ENCODE measurements at regions not wholly inside any gene's neighbourhood (a gene's known extent, or its start where the extent isn't known, plus 50 kb on each side); places are given as distances from the start of the nearest gene placed in this dataset.
"Not testable (repeated sequence)": the region's sequence is repeated elsewhere in the genome, so short reads cannot be mapped to it uniquely, and the experiment has no call there.

GRCh38 chr10:3317553-3318479, 145.2 kb upstream of the PITRM1 start:
- DNase-seq (ENCODE audit: low spot score): not testable (repeated sequence)

DNA sequence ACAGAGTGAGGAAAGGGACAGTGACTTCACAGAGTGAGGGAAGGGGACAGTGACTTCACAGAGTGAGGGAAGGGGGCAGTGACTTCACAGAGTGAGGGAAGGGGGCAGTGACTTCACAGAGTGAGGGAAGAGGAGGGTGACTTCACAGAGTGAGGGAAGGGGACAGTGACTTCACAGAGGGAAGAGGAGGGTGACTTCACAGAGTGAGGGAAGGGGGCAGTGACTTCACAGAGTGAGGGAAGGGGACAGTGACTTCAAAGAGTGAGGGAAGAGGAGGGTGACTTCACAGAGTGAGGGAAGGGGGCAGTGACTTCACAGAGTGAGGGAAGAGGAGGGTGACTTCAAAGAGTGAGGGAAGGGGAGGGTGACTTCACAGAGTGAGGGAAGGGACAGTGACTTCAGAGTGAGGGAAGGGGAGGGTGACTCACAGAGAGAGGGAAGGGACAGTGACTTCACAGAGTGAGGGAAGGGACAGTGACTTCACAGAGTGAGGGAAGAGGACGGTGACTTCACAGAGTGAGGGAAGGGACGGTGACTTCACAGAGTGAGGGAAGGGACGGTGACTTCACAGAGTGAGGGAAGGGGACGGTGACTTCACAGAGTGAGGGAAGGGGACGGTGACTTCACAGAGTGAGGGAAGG, 142.0 kb upstream of the PITRM1 start:
- not testable (repeated sequence) for DNase-seq (ENCODE audit: low spot score)

GRCh38 chr10:3313784-3314444, 141.3 kb upstream of the PITRM1 start:
- peak; percentile 12 for DNase-seq (ENCODE audit: low spot score)

DNA sequence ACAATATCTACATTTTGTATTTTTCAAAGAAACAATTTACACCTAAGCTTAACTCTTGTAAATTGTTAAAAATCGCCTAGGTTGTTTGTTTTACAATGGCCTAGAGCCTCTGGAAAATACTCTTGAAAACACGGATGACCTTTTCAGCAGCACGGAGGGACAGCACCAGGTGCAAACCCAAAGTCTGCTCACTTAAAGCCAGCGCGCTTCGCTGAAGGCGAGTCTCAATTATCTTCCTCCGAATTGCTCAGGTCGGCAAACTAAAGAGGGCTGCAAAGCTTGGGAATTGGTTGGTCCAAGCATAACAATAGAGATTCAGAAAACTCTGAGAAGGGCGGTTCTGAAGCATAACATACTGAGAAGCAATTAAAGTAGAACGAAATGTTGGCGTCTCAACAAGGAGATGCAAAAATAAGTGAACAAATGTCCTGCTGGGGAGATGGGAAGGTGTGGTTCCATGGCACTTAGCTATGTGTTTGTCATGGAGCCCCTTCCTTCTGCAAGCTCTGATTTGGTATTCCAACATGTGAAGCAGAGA, 139.9 kb upstream of the PITRM1 start:
- DNase-seq (ENCODE audit: low spot score): no peak

DNA sequence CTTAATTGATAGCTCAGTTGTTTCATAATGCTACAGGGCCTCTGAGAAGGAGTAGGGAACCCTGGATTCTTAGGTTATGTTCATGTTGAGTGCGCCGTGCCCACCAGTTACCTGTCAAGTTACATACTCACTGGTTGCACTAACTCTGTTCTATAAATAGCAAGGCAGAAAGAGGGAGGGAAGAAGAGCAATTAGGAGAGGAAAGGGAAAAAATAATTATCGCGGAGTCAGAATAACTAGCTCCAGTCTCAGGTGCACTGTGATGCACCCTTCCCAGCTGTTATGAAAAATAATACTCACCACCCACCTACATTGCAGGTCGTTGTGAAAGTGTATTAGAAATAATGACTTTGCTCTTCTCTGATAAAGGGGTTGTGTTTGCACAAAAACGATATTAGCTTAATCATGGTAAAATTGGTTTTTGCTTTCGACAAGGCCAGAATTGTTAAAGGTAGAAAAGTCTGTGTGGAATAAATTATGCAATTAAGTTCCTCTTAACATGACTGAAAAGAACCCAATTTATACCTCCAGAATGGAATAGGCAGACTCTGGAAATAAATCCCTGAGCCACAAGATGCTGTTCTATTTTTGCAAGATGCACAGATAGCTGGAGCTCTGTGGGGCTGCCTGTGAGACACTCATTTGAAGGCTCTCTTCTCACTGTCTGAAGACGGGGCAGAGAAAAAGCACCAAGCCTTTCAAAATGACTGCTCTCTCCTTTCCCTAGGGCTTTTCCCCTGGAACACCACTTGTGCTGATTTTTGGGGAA, 137.6 kb upstream of the PITRM1 start:
- DNase-seq (ENCODE audit: low spot score): no peak

- no peak for DNase-seq (ENCODE audit: low spot score)
Observed at GRCh38 chr10:3306050-3306449, 133.5 kb upstream of the PITRM1 start.

DNA sequence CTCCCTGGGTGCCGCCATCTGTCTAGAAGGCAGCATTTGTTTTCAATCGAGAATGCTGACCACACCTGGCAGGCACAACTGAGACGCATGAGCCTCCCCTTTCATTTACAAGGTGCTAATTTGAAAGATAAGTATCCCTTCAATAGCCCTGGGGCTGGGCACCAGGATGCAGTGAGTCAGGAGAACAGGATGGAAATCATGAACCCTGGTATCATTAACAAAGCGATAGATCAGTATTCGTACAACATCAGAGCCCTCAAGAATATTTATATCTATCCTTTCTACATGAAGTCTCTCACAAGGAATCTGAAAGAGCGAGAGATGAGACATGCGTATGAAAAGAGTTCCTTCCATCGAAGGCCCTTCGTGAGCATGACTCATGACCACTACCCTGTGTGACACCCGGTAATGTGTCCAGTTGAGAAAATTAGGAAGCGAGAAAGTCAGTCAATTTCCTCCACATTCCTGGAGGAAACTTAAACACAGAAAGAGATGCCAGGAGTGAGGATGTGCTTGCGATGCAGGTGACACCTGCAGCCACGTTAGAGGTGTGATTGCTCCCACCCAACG, 123.1 kb upstream of the PITRM1 start:
- DNase-seq (ENCODE audit: low spot score): no peak

- no peak for DNase-seq (ENCODE audit: low spot score)
Observed at GRCh38 chr10:3294919-3295581, 122.5 kb upstream of the PITRM1 start.

- no peak for DNase-seq (ENCODE audit: low spot score)
Observed at GRCh38 chr10:3293581-3294431, 121.2 kb upstream of the PITRM1 start.

- DNase-seq (ENCODE audit: low spot score): no peak
Observed at GRCh38 chr10:3292636-3293035, 120.1 kb upstream of the PITRM1 start.

DNA sequence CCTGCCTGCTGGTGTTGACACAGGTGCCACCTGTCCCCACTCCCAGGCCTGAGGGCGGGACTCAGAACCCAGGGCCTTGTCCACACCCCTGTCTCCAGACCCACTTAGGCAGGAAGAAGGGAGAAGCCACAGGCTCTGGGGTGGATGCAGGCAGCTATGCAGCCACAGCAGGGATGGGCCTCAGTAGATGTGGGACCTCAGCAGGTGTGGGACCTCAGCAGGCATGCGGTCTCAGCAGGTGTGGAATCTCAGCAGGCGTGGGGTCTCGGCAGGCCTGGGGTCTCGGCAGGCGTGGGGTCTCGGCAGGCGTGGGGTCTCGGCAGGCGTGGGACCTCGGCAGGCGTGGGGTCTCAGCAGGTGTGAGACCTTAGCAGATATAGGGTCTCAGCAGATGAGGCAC, 118.0 kb upstream of the PITRM1 start:
- no peak for DNase-seq (ENCODE audit: low spot score)

GRCh38 chr10:3287572-3288445, 115.2 kb upstream of the PITRM1 start:
- peak; percentile 88 for DNase-seq (ENCODE audit: low spot score)

GRCh38 chr10:3282674-3283017, 110.1 kb upstream of the PITRM1 start:
- no peak for DNase-seq (ENCODE audit: low spot score)

- DNase-seq (ENCODE audit: low spot score): no peak
Observed at GRCh38 chr10:3281941-3282673, 109.5 kb upstream of the PITRM1 start.

DNA sequence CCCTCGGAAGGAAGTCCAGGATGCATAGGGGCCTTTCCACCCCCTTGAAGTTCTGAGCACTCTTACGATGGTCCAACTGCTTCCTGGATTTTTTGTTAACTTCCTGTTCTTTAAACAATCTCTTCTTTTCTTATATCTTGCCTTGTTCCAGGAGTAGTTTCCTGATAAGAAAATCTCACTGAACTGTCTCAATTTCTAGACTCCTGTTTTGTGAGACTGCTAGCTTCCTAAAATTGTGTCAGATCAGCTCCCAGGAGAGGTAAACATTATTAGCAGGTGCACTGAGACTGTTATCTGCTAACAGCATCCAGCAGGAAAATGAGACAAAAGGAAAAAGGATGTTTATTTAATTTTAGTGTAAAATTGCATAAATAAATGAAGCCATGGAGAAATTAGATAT, 106.2 kb upstream of the PITRM1 start:
- no peak for DNase-seq (ENCODE audit: low spot score)

- no peak for DNase-seq (ENCODE audit: low spot score)
Observed at GRCh38 chr10:3277566-3277965, 105.0 kb upstream of the PITRM1 start.

DNA sequence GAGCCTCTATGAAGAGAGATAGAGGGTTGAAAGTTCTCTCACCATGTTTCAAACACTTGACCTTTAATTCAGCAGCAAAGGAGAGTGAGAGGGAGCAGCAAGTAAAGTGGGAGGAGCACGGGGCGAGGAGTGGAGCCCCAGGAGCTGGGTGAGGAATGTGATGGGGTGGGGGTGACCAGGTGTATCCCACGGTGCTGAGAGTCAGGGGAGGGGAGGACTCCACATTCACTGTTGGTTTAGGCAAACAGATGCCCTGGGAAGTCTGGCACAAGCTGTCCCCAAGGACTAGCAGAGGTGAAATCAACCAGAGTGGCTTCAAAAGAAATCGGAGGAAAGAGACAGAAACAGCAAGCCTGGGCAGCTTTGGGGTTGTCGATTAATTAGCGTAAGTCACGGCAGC, 101.8 kb upstream of the PITRM1 start:
- DNase-seq (ENCODE audit: low spot score): no peak

DNA sequence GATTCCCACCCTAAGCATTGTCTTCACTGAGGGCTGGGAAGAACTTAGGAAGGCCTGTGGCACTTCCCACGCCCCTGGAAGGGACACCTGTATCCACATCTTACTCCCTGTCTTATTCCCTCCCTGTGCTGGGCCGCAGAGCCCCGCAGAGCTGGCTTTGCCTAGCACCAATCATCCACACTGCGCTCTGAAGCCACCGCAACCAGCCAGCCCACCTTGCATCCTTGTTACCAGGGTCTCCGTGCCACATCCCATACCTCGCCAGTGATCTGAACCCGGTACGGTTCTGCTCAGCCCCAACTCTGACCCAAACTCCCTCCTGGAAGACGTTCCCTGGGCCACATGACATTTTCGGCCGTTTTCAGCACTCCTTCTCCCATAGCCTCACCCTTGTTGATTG, 101.4 kb upstream of the PITRM1 start:
- DNase-seq (ENCODE audit: low spot score): no peak

Measured in HT-29 (cell line).